ENCODE measurements at regions not wholly inside any gene's neighbourhood (a gene's known extent, or its start where the extent isn't known, plus 50 kb on each side); places are given as distances from the start of the nearest gene placed in this dataset.

- H2BK5ac ChIP-seq (ENCODE audit: low read depth, low read length): no peak overlapping the region
- H2AK5ac ChIP-seq (ENCODE audit: low read depth, low read length): no peak overlapping the region
- H4K91ac ChIP-seq (replicated peaks; ENCODE audit: insufficient read length, low read length): no peak overlapping the region
- no peaks in the 10 kb centered on the region for H3K23me2 ChIP-seq (ENCODE audit: low read depth, low read length)
- FAIRE-seq (no peak), DNase-seq (ENCODE audit: low read depth in 1 of 2, low spot score in 2 of 2) (no peak)
- CTCF ChIA-PET (ENCODE audit: partially characterized antibody): interaction anchor here (0.6 to 3.8 kb wide), 5 partner anchors 8 to 632 kb away, joined by 3 to 38 read pairs (median 3); no protein-coding TSS in a partner anchor
- no peaks in the 10 kb centered on the region for H3K79me2 ChIP-seq (ENCODE audit: control insufficient read depth in 1 of 2, insufficient read depth in 2 of 2, low read length in 2 of 2)
- H3K14ac ChIP-seq (ENCODE audit: insufficient read length): no peak overlapping the region
- no peak overlapping the region for H3K4me3 ChIP-seq (ENCODE audit: extremely low read depth in 1 of 4, insufficient read depth in 2 of 4, low read depth in 3 of 4, low read length in 4 of 4)
- no peak overlapping the region for H2BK15ac ChIP-seq (ENCODE audit: low read length)
- H2AFZ ChIP-seq (ENCODE audit: low read length): no peak overlapping the region
- no peak overlapping the region for H2BK20ac ChIP-seq (ENCODE audit: low read length)
- H3K9ac ChIP-seq (replicated peaks in 1 of 4; ENCODE audit: extremely low read depth in 1 of 4, low read depth in 3 of 4, low read length in 3 of 4): no peak overlapping the region
- H3K23ac ChIP-seq (ENCODE audit: insufficient read length): no peak overlapping the region
- no peak overlapping the region for H3K56ac ChIP-seq (replicated peaks; ENCODE audit: insufficient read length, low read depth, low read length)
- POLR2A ChIA-PET (ENCODE audit: partially characterized antibody): no interaction called here
- H3K4ac ChIP-seq (replicated peaks; ENCODE audit: insufficient read length, low read depth, low read length): no peak overlapping the region
- H2BK12ac ChIP-seq (ENCODE audit: low read depth, low read length): no peak overlapping the region
- peaks cover 0 to 3% of the 10 kb centered on the region in 2 experiments; a peak in 1 of 4 replicates for H3K9me3 ChIP-seq (ENCODE audit: insufficient read depth in 2 of 2, low read depth in 1 of 2, low read length in 1 of 2)
- no peak overlapping the region for H3K4me2 ChIP-seq (ENCODE audit: insufficient read depth in 1 of 2, low read depth in 2 of 2, low read length in 2 of 2)
- no peaks in the 10 kb centered on the region for H3K27me3 ChIP-seq (replicated peaks in 1 of 4; ENCODE audit: control insufficient read depth in 3 of 4, extremely low read depth in 1 of 4, insufficient read depth in 3 of 4, low read length in 3 of 4)
- no peak overlapping the region for H2BK120ac ChIP-seq (replicated peaks; ENCODE audit: low read depth, low read length)
- no peaks in the 10 kb centered on the region for H4K20me1 ChIP-seq (replicated peaks in 1 of 2; ENCODE audit: control insufficient read depth in 1 of 2, insufficient read depth in 2 of 2, low read length in 2 of 2)
- H3K18ac ChIP-seq (ENCODE audit: extremely low read depth, low read length): no peak overlapping the region
- no peak overlapping the region for H4K5ac ChIP-seq (ENCODE audit: insufficient read length, low read depth, low read length)
- no peaks in the 10 kb centered on the region for H3K79me1 ChIP-seq (ENCODE audit: low read depth, low read length)
- H4K8ac ChIP-seq (ENCODE audit: extremely low read depth, insufficient read depth, low read length): no peak overlapping the region
- H3K27ac ChIP-seq (ENCODE audit: low read depth, low read length): no peak overlapping the region
- no peaks in the 10 kb centered on the region for H3K36me3 ChIP-seq (ENCODE audit: control insufficient read depth in 2 of 4, insufficient read depth in 4 of 4, low read length in 3 of 4)
- peaks cover 0 to 5% (median 0%) of the 10 kb centered on the region in 4 experiments; a peak in 1 of 7 replicates for H3K4me1 ChIP-seq (replicated peaks in 1 of 4; ENCODE audit: control insufficient read depth in 3 of 4, insufficient read depth in 4 of 4, low read length in 3 of 4)
- TF ChIP-seq FOSL1 (IDR thresholded peaks at IDR 0.05; ENCODE audit: insufficient read depth, low read depth, low read length) (no peak), KDM5A (IDR thresholded peaks at IDR 0.05; ENCODE audit: low read length) (no peak), JUND (IDR thresholded peaks at IDR 0.05; ENCODE audit: low read length) (no peak), KDM4A (IDR thresholded peaks at IDR 0.05; ENCODE audit: low read depth, low read length, severe bottlenecking) (no peak), BRCA1 (IDR thresholded peaks at IDR 0.05; ENCODE audit: low read depth, low read length) (no peak), SIX5 (IDR thresholded peaks at IDR 0.05; ENCODE audit: low read depth, low read length) (no peak), SP4 (IDR thresholded peaks at IDR 0.05; ENCODE audit: low read length) (no peak), CTCF (IDR thresholded peaks at IDR 0.05; ENCODE audit: control extremely low read depth in 1 of 3, insufficient read depth in 1 of 3, low read depth in 1 of 3, low read length in 3 of 3) (no peak), CEBPB (IDR thresholded peaks at IDR 0.05; ENCODE audit: low read depth, low read length) (no peak), SP2 (IDR thresholded peaks at IDR 0.05; ENCODE audit: low read length) (no peak), RAD21 (IDR thresholded peaks at IDR 0.05 in 1 of 2, conservative IDR thresholded peaks at IDR 0.05 in 1 of 2; ENCODE audit: low read depth in 2 of 2, low read length in 2 of 2) (no peak), TBP (IDR thresholded peaks at IDR 0.05; ENCODE audit: low read depth, low read length) (no peak), SIN3A (conservative IDR thresholded peaks at IDR 0.05 in 1 of 2, IDR thresholded peaks at IDR 0.05 in 1 of 2; ENCODE audit: low read depth in 1 of 2, low read length in 2 of 2) (no peak)
Measured at GRCh38 chr1:172724232-172724631, 65.3 kb downstream of the FASLG start.

All from H1 (cell line).